Activated naive CD4-positive, alpha-beta T cell treated with anti-CD3 and anti-CD28 coated beads, Interleukin-2, amount 50 U/mL, for 24 hours (primary cell): ENCODE measurements at regions not wholly inside any gene's neighbourhood (a gene's known extent, or its start where the extent isn't known, plus 50 kb on each side); places are given as distances from the start of the nearest gene placed in this dataset.

ENCODE experiments used
- H3K27ac Mint-ChIP-seq: one replicate; pipeline ENCODE4 v1.8.0; 2021; ENCODE audit warnings: mild to moderate bottlenecking, mixed read lengths
- H3K27me3 Mint-ChIP-seq: one replicate; pipeline ENCODE4 v1.8.0; 2021; ENCODE audit warnings: mixed read lengths
- H3K36me3 Mint-ChIP-seq: one replicate; pipeline ENCODE4 v1.8.0; 2021; ENCODE audit warnings: mixed read lengths
- H3K4me1 Mint-ChIP-seq: one replicate; pipeline ENCODE4 v1.8.0; 2021; ENCODE audit warnings: mixed read lengths
- H3K4me3 Mint-ChIP-seq: one replicate; pipeline ENCODE4 v1.8.0; 2021; ENCODE audit warnings: mild to moderate bottlenecking, mixed read lengths
- H3K9me3 Mint-ChIP-seq: one replicate; pipeline ENCODE4 v1.8.0; 2021; ENCODE audit warnings: mixed read lengths

DNA sequence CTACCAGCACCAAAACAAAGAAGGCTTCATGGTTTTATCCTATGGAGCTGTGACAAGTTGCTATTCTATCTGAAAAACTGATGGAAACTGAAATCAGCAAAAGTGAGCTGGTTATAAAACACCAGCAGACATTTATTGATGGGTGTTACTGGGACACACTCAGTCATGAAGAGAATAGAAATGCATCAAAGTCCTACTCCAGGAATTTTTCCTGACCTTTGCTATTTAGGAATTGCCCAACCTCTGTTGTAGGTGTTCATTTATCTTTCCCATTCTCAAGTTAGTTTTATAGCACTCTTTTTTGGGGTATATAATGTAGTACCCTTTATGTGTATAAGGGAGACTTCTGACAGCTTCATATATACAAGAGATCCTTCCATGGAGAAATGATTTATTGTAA is 533.2 kb downstream of the REEP3 start:
- Mint-ChIP-seq H3K36me3 (no peaks in the 10 kb centered on the region), H3K4me1 (no peaks in the 10 kb centered on the region), H3K27me3 (no peaks in the 10 kb centered on the region), H3K9me3 (no peaks in the 10 kb centered on the region), H3K27ac (no peak overlapping the region), H3K4me3 (no peak overlapping the region)

- H3K36me3 Mint-ChIP-seq: no peaks in the 10 kb centered on the region
- H3K27ac Mint-ChIP-seq: no peak overlapping the region
- H3K27me3 Mint-ChIP-seq: no peaks in the 10 kb centered on the region
- H3K4me3 Mint-ChIP-seq: no peak overlapping the region
- no peaks in the 10 kb centered on the region for H3K9me3 Mint-ChIP-seq
- no peaks in the 10 kb centered on the region for H3K4me1 Mint-ChIP-seq
These were observed 538.7 kb downstream of the REEP3 start for GRCh38 chr10:64059884-64060283.

DNA sequence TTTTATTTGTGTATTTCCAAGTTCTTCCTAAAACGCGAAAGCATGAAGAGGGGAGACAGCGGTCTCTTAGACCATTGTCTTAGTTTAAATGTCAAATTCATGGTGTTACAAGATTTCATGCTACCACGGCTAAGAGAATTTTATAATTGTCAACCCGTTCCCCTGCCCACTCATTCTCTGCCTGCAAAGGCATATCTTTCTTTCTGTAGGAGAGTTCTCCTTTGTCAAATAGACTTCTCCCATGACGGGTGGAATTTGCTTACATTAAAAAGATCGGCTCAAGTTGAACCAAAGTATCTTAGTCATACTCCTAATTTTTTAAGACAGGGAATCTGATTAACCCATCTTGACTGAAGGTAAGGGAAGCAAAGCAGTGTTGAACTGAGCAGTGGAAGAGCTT is 539.2 kb downstream of the REEP3 start:
- Mint-ChIP-seq H3K27ac (no peak overlapping the region), H3K4me1 (no peaks in the 10 kb centered on the region), H3K9me3 (no peaks in the 10 kb centered on the region), H3K36me3 (no peaks in the 10 kb centered on the region), H3K4me3 (no peak overlapping the region), H3K27me3 (no peaks in the 10 kb centered on the region)

GRCh38 chr10:64062793-64063192 is 541.6 kb downstream of the REEP3 start:
- H3K27me3 Mint-ChIP-seq: no peaks in the 10 kb centered on the region
- no peak overlapping the region for H3K4me3 Mint-ChIP-seq
- H3K27ac Mint-ChIP-seq: no peak overlapping the region
- no peaks in the 10 kb centered on the region for H3K4me1 Mint-ChIP-seq
- H3K9me3 Mint-ChIP-seq: no peaks in the 10 kb centered on the region
- H3K36me3 Mint-ChIP-seq: no peaks in the 10 kb centered on the region

DNA sequence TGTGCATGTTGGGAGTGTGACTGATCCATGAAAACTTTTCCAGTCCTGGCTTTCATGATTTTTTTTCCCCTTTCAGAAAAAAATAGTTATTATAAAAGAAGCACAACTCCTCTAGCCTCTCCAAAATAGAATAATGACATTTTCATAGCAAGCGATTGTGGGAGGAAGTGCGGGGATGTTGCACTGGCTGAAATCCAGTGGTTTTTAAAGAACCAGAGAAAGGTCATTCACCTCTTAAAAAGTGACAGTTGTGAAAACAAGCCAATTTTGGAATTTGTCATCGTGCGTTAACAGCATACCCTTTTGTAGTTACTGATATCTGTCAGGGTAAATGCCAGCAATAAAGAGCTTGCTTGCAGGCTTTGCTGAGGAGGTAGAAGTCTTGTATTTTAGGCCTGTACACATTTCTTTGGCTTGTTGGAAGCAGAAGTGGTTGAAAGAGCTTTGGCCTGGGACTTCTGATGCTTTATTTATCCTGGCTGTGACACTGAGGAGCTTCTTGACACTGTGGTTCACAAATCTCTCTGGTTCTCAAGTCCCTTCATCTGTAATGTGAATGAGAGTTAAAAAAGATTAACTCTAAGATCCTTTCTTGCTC is 545.9 kb downstream of the REEP3 start:
- H3K36me3 Mint-ChIP-seq: no peaks in the 10 kb centered on the region
- H3K4me3 Mint-ChIP-seq: no peak overlapping the region
- H3K27me3 Mint-ChIP-seq: peaks cover 3% of the 10 kb centered on the region
- no peak overlapping the region for H3K27ac Mint-ChIP-seq
- H3K4me1 Mint-ChIP-seq: no peaks in the 10 kb centered on the region
- H3K9me3 Mint-ChIP-seq: no peaks in the 10 kb centered on the region

- no peaks in the 10 kb centered on the region for H3K9me3 Mint-ChIP-seq
- H3K27ac Mint-ChIP-seq: no peak overlapping the region
- H3K27me3 Mint-ChIP-seq: peaks cover 5% of the 10 kb centered on the region
- H3K36me3 Mint-ChIP-seq: no peaks in the 10 kb centered on the region
- H3K4me1 Mint-ChIP-seq: no peaks in the 10 kb centered on the region
- H3K4me3 Mint-ChIP-seq: no peak overlapping the region
These were observed 546.7 kb downstream of the REEP3 start for GRCh38 chr10:64067859-64068258.

GRCh38 chr10:64070241-64070640 is 549.0 kb downstream of the REEP3 start:
- Mint-ChIP-seq H3K4me1 (no peaks in the 10 kb centered on the region), H3K4me3 (no peak overlapping the region), H3K36me3 (no peaks in the 10 kb centered on the region), H3K27me3 (peaks cover 6% of the 10 kb centered on the region), H3K9me3 (no peaks in the 10 kb centered on the region), H3K27ac (no peak overlapping the region)

DNA sequence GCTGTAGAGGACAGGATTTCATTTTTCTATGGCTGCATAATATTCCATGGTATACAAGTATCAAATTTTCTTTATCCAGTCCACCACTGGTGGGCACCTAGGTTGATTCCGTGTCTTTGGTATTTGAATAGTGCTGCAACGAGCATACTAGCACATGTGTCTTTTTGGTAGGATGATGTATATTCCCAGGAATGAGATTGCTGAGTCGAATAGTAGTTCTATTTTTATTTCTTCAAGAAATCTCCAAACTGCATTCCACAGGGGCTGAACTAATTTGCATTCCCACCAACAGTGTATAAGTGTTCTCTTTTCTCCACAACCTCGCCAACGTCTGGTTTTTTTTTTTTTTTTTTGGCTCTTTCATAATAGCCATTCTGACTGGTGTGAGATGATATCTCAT is 550.0 kb downstream of the REEP3 start:
- Mint-ChIP-seq H3K9me3 (no peaks in the 10 kb centered on the region), H3K27ac (no peak overlapping the region), H3K36me3 (no peaks in the 10 kb centered on the region), H3K4me1 (no peaks in the 10 kb centered on the region), H3K4me3 (no peak overlapping the region), H3K27me3 (peaks cover 6% of the 10 kb centered on the region)

- Mint-ChIP-seq H3K9me3 (no peaks in the 10 kb centered on the region), H3K27ac (no peak overlapping the region), H3K36me3 (no peaks in the 10 kb centered on the region), H3K4me3 (no peak overlapping the region), H3K27me3 (peaks cover 10% of the 10 kb centered on the region), H3K4me1 (no peaks in the 10 kb centered on the region)
These were observed 554.4 kb downstream of the REEP3 start for GRCh38 chr10:64075604-64076003.

GRCh38 chr10:64076322-64076940 is 555.2 kb downstream of the REEP3 start:
- no peak overlapping the region for H3K27ac Mint-ChIP-seq
- H3K36me3 Mint-ChIP-seq: no peaks in the 10 kb centered on the region
- H3K9me3 Mint-ChIP-seq: no peaks in the 10 kb centered on the region
- peaks cover 9% of the 10 kb centered on the region for H3K27me3 Mint-ChIP-seq
- H3K4me3 Mint-ChIP-seq: no peak overlapping the region
- no peaks in the 10 kb centered on the region for H3K4me1 Mint-ChIP-seq

DNA sequence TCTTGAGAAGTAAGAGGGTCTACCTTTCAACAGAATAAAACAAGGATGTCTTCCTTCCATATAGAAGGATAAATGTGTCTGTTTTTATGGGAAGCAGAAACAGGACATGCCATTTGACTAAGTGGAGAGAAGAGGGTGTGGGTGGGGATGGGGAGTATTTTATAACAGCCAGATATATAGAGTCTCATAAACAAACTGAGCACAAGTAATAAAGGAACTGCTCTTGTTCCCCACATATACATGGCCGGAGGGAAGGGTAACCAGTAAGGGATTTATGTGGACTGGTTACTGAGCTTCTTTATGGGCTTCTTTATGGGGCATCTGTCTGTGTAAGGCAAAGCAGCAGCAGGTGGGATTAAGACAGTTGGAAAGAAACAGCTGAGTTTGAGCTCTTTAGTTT is 558.1 kb downstream of the REEP3 start:
- no peaks in the 10 kb centered on the region for H3K9me3 Mint-ChIP-seq
- no peaks in the 10 kb centered on the region for H3K36me3 Mint-ChIP-seq
- no peak overlapping the region for H3K27ac Mint-ChIP-seq
- no peaks in the 10 kb centered on the region for H3K4me1 Mint-ChIP-seq
- H3K27me3 Mint-ChIP-seq: peaks cover 4% of the 10 kb centered on the region
- H3K4me3 Mint-ChIP-seq: no peak overlapping the region

GRCh38 chr10:64080071-64080470 is 558.9 kb downstream of the REEP3 start:
- Mint-ChIP-seq H3K27me3 (peaks cover 3% of the 10 kb centered on the region), H3K9me3 (no peaks in the 10 kb centered on the region), H3K27ac (no peak overlapping the region), H3K4me3 (no peak overlapping the region), H3K36me3 (no peaks in the 10 kb centered on the region), H3K4me1 (no peaks in the 10 kb centered on the region)

DNA sequence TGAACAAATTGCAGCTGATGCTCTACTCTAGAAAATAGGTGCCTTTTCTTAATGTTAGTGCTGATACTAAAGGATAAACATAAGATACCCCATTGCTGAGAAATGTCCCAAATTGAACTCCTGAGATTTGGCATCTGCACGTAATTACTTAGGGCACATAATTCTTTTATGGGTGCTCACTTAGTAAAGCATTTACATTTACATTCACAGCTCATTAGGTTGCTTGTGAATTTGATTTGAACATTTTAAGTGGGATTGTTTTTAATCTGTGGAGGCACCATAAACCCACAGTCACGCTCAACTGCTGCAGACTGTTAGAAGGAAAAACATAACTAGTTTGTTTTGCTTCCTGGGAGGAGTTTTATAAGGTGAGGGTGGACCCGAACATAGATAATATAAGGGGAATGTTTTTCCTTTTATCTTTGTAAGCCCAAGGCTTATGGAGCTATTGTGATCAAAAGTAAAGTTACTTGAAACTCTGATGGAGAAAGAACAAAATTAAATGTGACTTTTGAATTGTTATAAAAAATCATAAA is 560.8 kb downstream of the REEP3 start:
- no peaks in the 10 kb centered on the region for H3K4me1 Mint-ChIP-seq
- H3K27me3 Mint-ChIP-seq: peaks cover 3% of the 10 kb centered on the region

DNA sequence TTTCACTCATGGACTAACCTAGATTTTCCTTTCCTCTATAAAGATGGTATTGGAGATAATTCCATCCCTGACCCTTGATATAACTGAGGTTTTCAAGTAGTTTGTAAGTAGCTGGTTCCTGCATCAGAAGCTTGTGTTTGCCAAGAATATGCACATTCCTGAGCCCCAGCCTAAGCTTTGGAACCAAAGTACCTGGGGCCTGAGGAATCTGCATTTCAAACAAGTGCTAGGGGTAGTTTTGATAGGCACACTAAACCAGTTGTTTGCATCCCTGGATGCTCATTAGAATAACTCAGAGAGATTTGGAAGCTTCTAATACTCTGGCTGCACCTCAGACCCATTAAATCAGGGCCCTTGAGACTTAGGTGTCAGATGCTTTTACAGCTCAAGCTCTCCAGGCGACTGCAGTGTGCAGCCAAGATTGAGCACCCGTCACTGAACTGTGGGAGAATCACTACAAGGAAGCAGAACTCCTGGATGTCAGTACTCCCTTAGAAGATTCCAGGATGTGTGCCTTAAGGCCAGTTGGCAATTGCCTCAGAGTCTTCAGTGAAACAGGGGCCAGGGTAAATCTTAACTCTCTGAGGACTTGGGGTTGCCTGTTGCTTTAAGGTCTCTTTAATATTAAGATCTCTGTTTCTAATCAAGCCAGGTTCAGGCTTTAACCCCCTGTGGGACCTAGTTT is 565.0 kb downstream of the REEP3 start:
- Mint-ChIP-seq H3K27me3 (no peaks in the 10 kb centered on the region), H3K27ac (no peak overlapping the region), H3K4me3 (no peak overlapping the region), H3K36me3 (no peaks in the 10 kb centered on the region), H3K9me3 (no peaks in the 10 kb centered on the region), H3K4me1 (no peaks in the 10 kb centered on the region)

More for the DNA sequence above, 560.8 kb downstream of the REEP3 start:
- no peaks in the 10 kb centered on the region for H3K9me3 Mint-ChIP-seq
- no peaks in the 10 kb centered on the region for H3K36me3 Mint-ChIP-seq
- H3K27ac Mint-ChIP-seq: no peak overlapping the region
- H3K4me3 Mint-ChIP-seq: no peak overlapping the region

DNA sequence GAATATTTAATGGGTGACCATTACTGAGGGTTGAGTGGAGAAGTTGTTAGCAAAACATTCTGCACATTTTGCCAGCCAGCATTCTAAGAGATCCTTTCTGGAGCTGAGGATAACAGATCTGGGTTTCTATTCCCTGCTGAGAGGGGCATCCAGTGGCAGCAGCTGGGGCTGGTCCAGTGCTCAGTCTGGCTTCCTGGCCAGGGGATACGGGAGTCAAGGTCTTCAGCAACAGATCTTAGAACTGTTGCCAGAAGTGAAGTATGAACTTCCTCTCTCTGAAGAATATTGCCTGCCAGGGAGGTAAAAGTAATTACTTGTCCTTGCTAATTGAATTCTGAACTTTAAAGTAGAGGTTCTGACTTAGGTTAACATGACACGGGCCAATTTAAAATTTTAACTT is 568.4 kb downstream of the REEP3 start:
- Mint-ChIP-seq H3K4me1 (no peaks in the 10 kb centered on the region), H3K9me3 (no peaks in the 10 kb centered on the region), H3K27ac (no peak overlapping the region), H3K4me3 (no peak overlapping the region), H3K27me3 (no peaks in the 10 kb centered on the region), H3K36me3 (no peaks in the 10 kb centered on the region)

GRCh38 chr10:64090865-64091264 is 569.7 kb downstream of the REEP3 start:
- no peak overlapping the region for H3K27ac Mint-ChIP-seq
- no peaks in the 10 kb centered on the region for H3K4me1 Mint-ChIP-seq
- H3K4me3 Mint-ChIP-seq: no peak overlapping the region
- no peaks in the 10 kb centered on the region for H3K36me3 Mint-ChIP-seq
- no peaks in the 10 kb centered on the region for H3K9me3 Mint-ChIP-seq
- H3K27me3 Mint-ChIP-seq: no peaks in the 10 kb centered on the region
